Prostate gland (tissue), 2 donors: ENCODE measurements at regions not wholly inside any gene's neighbourhood (a gene's known extent, or its start where the extent isn't known, plus 50 kb on each side); places are given as distances from the start of the nearest gene placed in this dataset.

Experiments
- DNase-seq: peaks from one replicate; pipeline ENCODE4 v3.0.0-alpha.2; 2019; ENCODE audit warnings: low spot score
- H3K27ac ChIP-seq, 2 donors: fragments of 200-600 bp; sonication (generic); 2 replicates each; pipeline ENCODE4 v1.5.1; 2017 to 2019
- H3K27me3 ChIP-seq: fragments of 200-600 bp; sonication (generic); replicated peaks from 2 replicates; pipeline ENCODE4 v1.5.1; 2019; ENCODE audit not compliant: insufficient read depth
- H3K36me3 ChIP-seq, 2 donors: fragments of 200-600 bp; sonication (generic); 1 replicate in 1 of 2; 2 replicates in 1 of 2; pipeline versions ENCODE4 v1.5.1 to v1.8.1; 2017 to 2019
- H3K4me1 ChIP-seq: fragments of 200-600 bp; sonication (generic); replicated peaks from 2 replicates; pipeline ENCODE4 v1.5.1; 2019
- H3K4me3 ChIP-seq, 2 donors: fragments of 200-600 bp; sonication (generic); 2 replicates each; pipeline ENCODE4 v1.5.1; 2017 to 2019
- H3K9me3 ChIP-seq: fragments of 200-600 bp; sonication (generic); 2 replicates; pipeline ENCODE4 v1.5.1; 2017
- CTCF ChIP-seq, 4 experiments: fragments of 200-600 bp in 2 of 4; fragments of 450-650 bp in 2 of 4; sonication (generic) in 2 of 4; IDR thresholded peaks; 1 replicate in 3 of 4; 2 replicates in 1 of 4; pipeline ENCODE4 v1.5.1; 2016 to 2019; ENCODE audit warnings: antibody characterized with exemption in 4 of 4, mild to moderate bottlenecking in 2 of 4, moderate library complexity in 2 of 4
- POLR2A ChIP-seq: fragments of 450-650 bp; IDR thresholded peaks from one replicate; pipeline ENCODE4 v1.6.1; 2016; ENCODE audit warnings: antibody characterized with exemption, mild to moderate bottlenecking
- POLR2AphosphoS5 ChIP-seq: sonication (generic); formaldehyde crosslinking; IDR thresholded peaks from one replicate; pipeline ENCODE4 v1.6.1; 2017; ENCODE audit warnings: antibody characterized with exemption
- WGBS: methylation state at CpG from one replicate; pipeline ENCODE4 v1.1.5; 2018; 5-methylcytosine and 5-hydroxymethylcytosine counted together
- intact Hi-C: fragments of 100-400 bp; cut with DNase I; formaldehyde crosslinking; loops from one replicate; pipeline ENCODE4 v1.14.2; 2022

- TF ChIP-seq POLR2AphosphoS5, result no peak
- no peak for TF ChIP-seq POLR2A
- no peak for TF ChIP-seq CTCF (IDR thresholded peaks at IDR 0.05)
- Histone ChIP-seq H3K4me3 (no peak overlapping the region), H3K27me3 (no peaks in the 10 kb centered on the region), H3K9me3 (no peaks in the 10 kb centered on the region), H3K4me1 (no peaks in the 10 kb centered on the region), H3K27ac (no peak overlapping the region), H3K36me3 (no peaks in the 10 kb centered on the region)
- intact Hi-C loops, result no loop called here
- WGBS, result 77% methylated on average over 12 of the region's 12 CpGs
- no peak for DNase-seq
These were observed 98.2 kb downstream of the PDCL3 start for GRCh38 chr2:100660851-100661584.

GRCh38 chr2:100662866-100663265 is 100.1 kb downstream of the PDCL3 start:
- DNase-seq, result no peak
- no peak overlapping the region for H3K4me3 ChIP-seq
- no peaks in the 10 kb centered on the region for H3K27me3 ChIP-seq
- WGBS, result 93% methylated on average over 7 of the region's 7 CpGs
- H3K27ac ChIP-seq, result no peak overlapping the region
- intact Hi-C loops, result no loop called here
- TF ChIP-seq POLR2A, result no peak
- no peak for TF ChIP-seq POLR2AphosphoS5
- no peak for TF ChIP-seq CTCF (IDR thresholded peaks at IDR 0.05)
- H3K36me3 ChIP-seq, result no peaks in the 10 kb centered on the region
- H3K9me3 ChIP-seq, result no peaks in the 10 kb centered on the region
- no peaks in the 10 kb centered on the region for H3K4me1 ChIP-seq

- Histone ChIP-seq H3K36me3 (no peaks in the 10 kb centered on the region), H3K9me3 (no peaks in the 10 kb centered on the region), H3K27me3 (no peaks in the 10 kb centered on the region), H3K4me1 (no peaks in the 10 kb centered on the region), H3K4me3 (no peak overlapping the region), H3K27ac (no peak overlapping the region)
- intact Hi-C loops, result no loop called here
- 89% methylated on average over 23 of the region's 23 CpGs for WGBS
- DNase-seq, result no peak
- TF ChIP-seq POLR2A (no peak), CTCF (IDR thresholded peaks at IDR 0.05) (no peak), POLR2AphosphoS5 (no peak)
These were observed 101.4 kb downstream of the PDCL3 start for GRCh38 chr2:100664021-100664755.

- Histone ChIP-seq H3K27ac (no peak overlapping the region), H3K4me3 (no peak overlapping the region), H3K27me3 (no peaks in the 10 kb centered on the region), H3K4me1 (no peaks in the 10 kb centered on the region), H3K9me3 (no peaks in the 10 kb centered on the region), H3K36me3 (no peaks in the 10 kb centered on the region)
- WGBS, result 73% methylated on average over 2 of the region's 2 CpGs
- intact Hi-C loops, result no loop called here
- TF ChIP-seq CTCF (IDR thresholded peaks at IDR 0.05) (no peak), POLR2AphosphoS5 (no peak), POLR2A (no peak)
- DNase-seq, result no peak
These were observed 101.9 kb downstream of the PDCL3 start for GRCh38 chr2:100664756-100665101.

GRCh38 chr2:100666996-100667395 is 104.2 kb downstream of the PDCL3 start:
- intact Hi-C loops, result no loop called here
- 69% methylated on average over 4 of the region's 4 CpGs for WGBS
- no peaks in the 10 kb centered on the region for H3K9me3 ChIP-seq
- H3K4me1 ChIP-seq, result no peaks in the 10 kb centered on the region
- H3K27ac ChIP-seq, result no peak overlapping the region
- no peak overlapping the region for H3K4me3 ChIP-seq
- no peaks in the 10 kb centered on the region for H3K27me3 ChIP-seq
- H3K36me3 ChIP-seq, result no peaks in the 10 kb centered on the region
- TF ChIP-seq CTCF (IDR thresholded peaks at IDR 0.05) (no peak), POLR2A (no peak), POLR2AphosphoS5 (no peak)
- DNase-seq, result no peak
